B cell (primary cell): ENCODE measurements at regions not wholly inside any gene's neighbourhood (a gene's known extent, or its start where the extent isn't known, plus 50 kb on each side); places are given as distances from the start of the nearest gene placed in this dataset.
A peak's percentile ranks its signal among the peaks of the same experiment; 100 is the strongest.

Experiments
- ATAC-seq: fragments of 200-7000 bp; cut with Tn5 transposase; one replicate; pipeline ENCODE4 v1.10.0; 2021; ENCODE audit warnings: low read depth, mild to moderate bottlenecking, moderate number of reproducible peaks, moderate library complexity
- CTCF ChIA-PET: fragments of 350-600 bp; sonication (Branson Sonifier 250); formaldehyde crosslinking; loops from one replicate; lab custom pipeline; 2021; ENCODE audit warnings: antibody characterized with exemption, inconsistent platforms; lab: Charles Lee
- POLR2A ChIA-PET: fragments of 350-600 bp; sonication (Branson Sonifier 250); formaldehyde crosslinking; loops from one replicate; lab custom pipeline; 2021; ENCODE audit warnings: antibody characterized with exemption; lab: Charles Lee
- DNase-seq: peaks from one replicate; pipeline ENCODE4 v3.0.0; 2013
- H2AFZ ChIP-seq: 2 replicates; pipeline ENCODE4 v1.6.1; 2012; ENCODE audit warnings: mild to moderate bottlenecking, low read depth, low read length; ENCODE audit not compliant: insufficient read depth, poor library complexity, severe bottlenecking
- H3K27ac ChIP-seq, 2 donors: 1 replicate in 1 of 2; 2 replicates in 1 of 2; pipeline ENCODE4 v1.5.1; 2012 to 2013; ENCODE audit warnings: low read length in 2 of 2, mild to moderate bottlenecking in 2 of 2, moderate library complexity in 1 of 2
- H3K27me3 ChIP-seq, 4 experiments: fragments of 200-600 bp in 1 of 4; sonication (generic) in 1 of 4; replicated peaks in 1 of 4; 1 replicate in 2 of 4; 2 replicates in 2 of 4; pipeline versions ENCODE4 v1.6.1 to v1.7.0; 2013 to 2016; ENCODE audit warnings: low read length in 3 of 4, mild to moderate bottlenecking in 2 of 4, mixed read lengths in 1 of 4, moderate library complexity in 1 of 4; ENCODE audit not compliant: insufficient read depth in 4 of 4, control insufficient read depth in 3 of 4; ENCODE audit errors: control extremely low read depth in 1 of 4
- H3K36me3 ChIP-seq, 2 experiments: replicated peaks in 1 of 2; 1 replicate in 1 of 2; 2 replicates in 1 of 2; pipeline versions ENCODE4 v1.6.1 to v1.7.1; 2013; ENCODE audit warnings: low read length in 1 of 2; ENCODE audit not compliant: insufficient read depth in 2 of 2, control insufficient read depth in 1 of 2; ENCODE audit errors: control extremely low read depth in 1 of 2, extremely low read depth in 1 of 2
- H3K4me1 ChIP-seq, 2 donors: fragments of 200-600 bp in 1 of 2; sonication (generic) in 1 of 2; 1 replicate in 1 of 2; 2 replicates in 1 of 2; pipeline versions ENCODE4 v1.5.1 to v1.6.1; 2013 to 2017; ENCODE audit warnings: low read length in 2 of 2; ENCODE audit not compliant: control insufficient read depth in 2 of 2, insufficient read depth in 2 of 2
- H3K4me2 ChIP-seq: replicated peaks from 2 replicates; pipeline ENCODE3; 2012; ENCODE audit warnings: mild to moderate bottlenecking, low read depth, low read length; ENCODE audit not compliant: poor library complexity, severe bottlenecking
- H3K4me3 ChIP-seq, 5 experiments: fragments of 200-600 bp in 1 of 5; sonication (generic) in 1 of 5; 1 replicate in 3 of 5; 2 replicates in 2 of 5; pipeline versions ENCODE4 v1.5.1 to v1.7.0; 2011 to 2016; ENCODE audit warnings: low read length in 4 of 5, mild to moderate bottlenecking in 4 of 5, low read depth in 2 of 5, control low read depth in 1 of 5, moderate library complexity in 1 of 5; ENCODE audit not compliant: insufficient read depth in 1 of 5; ENCODE audit errors: control extremely low read depth in 1 of 5, extremely low read depth in 1 of 5
- H3K79me2 ChIP-seq: fragments of 200-600 bp; sonication (generic); one replicate; pipeline ENCODE4 v1.6.0; 2016; ENCODE audit warnings: low read length; ENCODE audit not compliant: control insufficient read depth, insufficient read depth
- H3K9ac ChIP-seq: fragments of 200-600 bp; sonication (generic); 2 replicates; pipeline ENCODE4 v1.6.1; 2017; ENCODE audit warnings: mild to moderate bottlenecking, low read length, moderate library complexity
- H3K9me3 ChIP-seq, 3 donors: one replicate each; pipeline versions ENCODE4 v1.6.1 to v1.7.1; 2013; ENCODE audit warnings: low read length in 2 of 3; ENCODE audit not compliant: control insufficient read depth in 2 of 3, insufficient read depth in 1 of 3; ENCODE audit errors: control extremely low read depth in 1 of 3
- H4K20me1 ChIP-seq: 2 replicates; pipeline ENCODE4 v1.6.0; 2012; ENCODE audit warnings: mild to moderate bottlenecking, low read length; ENCODE audit not compliant: insufficient read depth, control insufficient read depth, poor library complexity, severe bottlenecking
- H3K27ac Mint-ChIP-seq: one replicate; pipeline ENCODE4 v1.8.0; 2021; ENCODE audit warnings: mixed read lengths
- H3K27me3 Mint-ChIP-seq: one replicate; pipeline ENCODE4 v1.8.0; 2021; ENCODE audit warnings: mixed read lengths
- H3K4me1 Mint-ChIP-seq: one replicate; pipeline ENCODE4 v1.8.0; 2021; ENCODE audit warnings: mixed read lengths
- H3K4me3 Mint-ChIP-seq: one replicate; pipeline ENCODE4 v1.8.0; 2021; ENCODE audit warnings: mixed read lengths
- H3K9me3 Mint-ChIP-seq: one replicate; pipeline ENCODE4 v1.8.0; 2022; ENCODE audit warnings: mixed read lengths; ENCODE audit not compliant: insufficient read depth
- CTCF ChIP-seq: fragments of 200-600 bp; IDR thresholded peaks from one replicate; pipeline ENCODE4 v1.8.0; 2022; ENCODE audit warnings: antibody characterized with exemption, mild to moderate bottlenecking
- EZH2 ChIP-seq: IDR thresholded peaks from 2 replicates; pipeline ENCODE4 v1.6.1; 2012; ENCODE audit warnings: borderline replicate concordance, low read depth, mild to moderate bottlenecking, moderate library complexity, low read length; ENCODE audit not compliant: insufficient read depth, poor library complexity, severe bottlenecking
- WGBS: methylation state at CpG from one replicate; pipeline ENCODE4 v1.1.5; 2013; ENCODE audit warnings: missing lambda C conversion rate; ENCODE audit not compliant: insufficient coverage; 5-methylcytosine and 5-hydroxymethylcytosine counted together
- intact Hi-C: fragments of 100-400 bp; cut with micrococcal nuclease; formaldehyde crosslinking; loops from one replicate; pipeline ENCODE4 v1.10.0; 2022

DNA sequence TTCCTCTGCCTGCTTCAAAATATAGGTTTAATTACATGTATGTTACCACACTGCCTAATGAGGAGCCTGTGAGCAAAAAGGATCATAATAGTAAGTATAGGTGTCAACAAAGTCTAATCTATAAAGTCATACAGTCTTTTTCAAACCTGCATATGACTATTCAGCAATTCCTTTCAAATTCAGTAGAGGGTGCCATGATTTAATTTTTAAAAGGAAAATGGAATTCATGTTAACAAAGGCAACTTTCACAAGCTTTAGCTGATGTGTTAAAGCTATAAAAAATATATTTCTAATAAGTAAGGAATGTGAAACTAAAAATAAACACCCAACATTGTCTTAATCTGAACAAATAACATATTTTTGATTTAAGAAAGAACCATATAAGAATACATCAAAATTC, 52.1 kb downstream of the MPP7 start:
- Histone ChIP-seq H3K4me3 (no peak overlapping the region), H4K20me1 (no peaks in the 10 kb centered on the region), H3K36me3 (no peaks in the 10 kb centered on the region), H3K9ac (no peak overlapping the region), H3K79me2 (no peaks in the 10 kb centered on the region), H3K4me2 (no peak overlapping the region), H3K27me3 (peaks cover 0 to 2% (median 0%) of the 10 kb centered on the region in 4 experiments), H2AFZ (no peak overlapping the region), H3K27ac (no peak overlapping the region), H3K9me3 (peaks cover 0 to 4% (median 3%) of the 10 kb centered on the region in 3 donors), H3K4me1 (no peaks in the 10 kb centered on the region)
- TF ChIP-seq CTCF (peak; percentile 71), EZH2 (no peak)
- POLR2A ChIA-PET: no interaction called here
- no peak overlapping the region for H3K27ac Mint-ChIP-seq
- H3K4me1 Mint-ChIP-seq: peaks cover 2% of the 10 kb centered on the region
- H3K9me3 Mint-ChIP-seq: peaks cover 2% of the 10 kb centered on the region
- peaks cover 20% of the 10 kb centered on the region for H3K27me3 Mint-ChIP-seq
- DNase-seq (peak; percentile 54), ATAC-seq (no peak)
- intact Hi-C loops: loop anchor here (1.0 to 5.0 kb wide), 2 partner anchors 52 to 132 kb away; partner anchors contain the start of gene MPP7
- no peak overlapping the region for H3K4me3 Mint-ChIP-seq
- CTCF ChIA-PET: interaction anchor here (0.6 to 5.5 kb wide), 24 partner anchors 9 to 250 kb away, joined by 3 to 168 read pairs (median 4); partner anchors contain the start of gene MPP7

DNA sequence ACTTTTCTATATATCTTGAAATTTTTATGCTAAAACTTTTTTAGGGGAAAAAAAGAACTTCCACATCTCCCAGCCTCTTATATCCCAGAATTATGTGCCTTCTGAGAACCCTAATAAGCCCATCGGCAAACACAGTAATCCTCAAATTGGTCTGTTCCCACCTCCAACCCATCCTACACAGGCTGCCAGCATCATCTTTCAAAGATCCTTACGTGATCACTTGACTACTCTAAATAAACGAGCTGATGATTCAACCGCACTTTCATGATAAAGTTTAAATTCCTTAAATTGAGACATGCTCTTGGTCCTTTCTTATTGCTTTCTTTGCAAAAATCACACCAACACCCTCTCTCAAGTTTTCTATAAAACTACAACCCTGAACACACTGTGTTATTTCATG, 52.5 kb downstream of the MPP7 start:
- H3K36me3 ChIP-seq: no peaks in the 10 kb centered on the region
- DNase-seq: no peak
- no peak overlapping the region for H3K27ac Mint-ChIP-seq
- peaks cover 2% of the 10 kb centered on the region for H3K4me1 Mint-ChIP-seq
- CTCF ChIA-PET: interaction anchor here (0.6 to 5.5 kb wide), 16 partner anchors 9 to 146 kb away, joined by 3 to 168 read pairs (median 6); partner anchors contain the start of gene MPP7
- no peak overlapping the region for H3K27ac ChIP-seq
- H3K4me3 ChIP-seq: no peak overlapping the region
- no peaks in the 10 kb centered on the region for H4K20me1 ChIP-seq
- H3K27me3 ChIP-seq: no peaks in the 10 kb centered on the region
- intact Hi-C loops: loop anchor here (1.0 to 5.0 kb wide), 2 partner anchors 52 to 132 kb away; partner anchors contain the start of gene MPP7
- peaks cover 0 to 6% (median 5%) of the 10 kb centered on the region in 3 donors for H3K9me3 ChIP-seq
- peaks cover 23% of the 10 kb centered on the region for H3K27me3 Mint-ChIP-seq
- WGBS: 88% methylated on average over 4 of the region's 4 CpGs
- TF ChIP-seq CTCF: no peak
- no peak for TF ChIP-seq EZH2
- no peak overlapping the region for H2AFZ ChIP-seq
- H3K4me1 ChIP-seq: no peaks in the 10 kb centered on the region
- H3K9me3 Mint-ChIP-seq: peaks cover 3% of the 10 kb centered on the region
- no peak for ATAC-seq
- H3K4me2 ChIP-seq: no peak overlapping the region
- POLR2A ChIA-PET: no interaction called here
- no peak overlapping the region for H3K9ac ChIP-seq
- H3K79me2 ChIP-seq: no peaks in the 10 kb centered on the region
- no peak overlapping the region for H3K4me3 Mint-ChIP-seq
